Gastroesophageal sphincter (tissue), 3 donors: ENCODE measurements at regions not wholly inside any gene's neighbourhood (a gene's known extent, or its start where the extent isn't known, plus 50 kb on each side); places are given as distances from the start of the nearest gene placed in this dataset.

Source experiments
- CTCF ChIP-seq, 4 experiments: fragments of 200-600 bp in 2 of 4; fragments of 450-650 bp in 2 of 4; sonication (generic) in 1 of 4; IDR thresholded peaks; one replicate each; pipeline ENCODE4 v1.5.1; 2017 to 2019; ENCODE audit warnings: antibody characterized with exemption in 4 of 4, mild to moderate bottlenecking in 2 of 4, moderate library complexity in 2 of 4
- POLR2A ChIP-seq, 2 donors: fragments of 450-650 bp; IDR thresholded peaks; one replicate each; pipeline ENCODE4 v1.6.1; 2017; ENCODE audit warnings: antibody characterized with exemption in 2 of 2, mild to moderate bottlenecking in 2 of 2, moderate library complexity in 1 of 2

- TF ChIP-seq CTCF (IDR thresholded peaks at IDR 0.05) (no peak), POLR2A (IDR thresholded peaks at IDR 0.05) (no peak)
These were observed 66.2 kb upstream of the GAS1 start for GRCh38 chr9:87013490-87013889.
